Astrocyte of the spinal cord (primary cell): ENCODE measurements at regions not wholly inside any gene's neighbourhood (a gene's known extent, or its start where the extent isn't known, plus 50 kb on each side); places are given as distances from the start of the nearest gene placed in this dataset.
A peak's percentile ranks its signal among the peaks of the same experiment; 100 is the strongest.

ENCODE experiments used
- DNase-seq: peaks from one replicate; pipeline ENCODE4 v3.0.0; 2011; ENCODE audit warnings: low read depth, low spot score
- H3K4me3 ChIP-seq: 2 replicates; pipeline ENCODE4 v1.5.1; 2011; ENCODE audit warnings: low read depth, mild to moderate bottlenecking, low read length, moderate library complexity
- in situ Hi-C: cut with HindIII; loops from 2 replicates; pipeline ENCODE4 v1.10.0; 2017; ENCODE audit warnings: low sequenced_read_pairs
- TF ChIP-seq, protein P1 (sequence below): IDR thresholded peaks from 2 replicates; pipeline ENCODE4 v1.5.1; 2012; ENCODE audit warnings: low read depth, mild to moderate bottlenecking, low read length, inconsistent platforms

DNA sequence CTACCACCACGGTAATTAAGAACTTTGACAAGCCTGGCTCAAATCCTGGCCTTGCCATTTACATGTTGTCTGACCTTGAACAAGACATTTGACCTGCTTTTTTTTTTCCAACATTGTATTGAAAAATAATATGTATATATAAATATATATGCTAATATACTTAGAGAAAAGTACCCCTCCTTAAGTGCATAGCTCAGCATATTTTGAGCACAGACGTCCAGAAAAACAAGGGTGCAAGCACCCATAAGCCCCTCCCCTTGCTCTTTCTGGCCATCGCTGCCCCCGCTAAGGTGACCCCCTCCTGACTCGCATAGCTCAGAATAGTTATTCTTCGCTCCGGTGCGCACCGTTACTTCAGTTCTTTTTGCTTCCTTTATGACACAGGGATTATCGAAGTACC, 742.0 kb upstream of the FRG1 start:
- DNase-seq = no peak
- in situ Hi-C loops = no loop called here
- H3K4me3 ChIP-seq = no peak overlapping the region
- TF ChIP-seq, protein P1, sequence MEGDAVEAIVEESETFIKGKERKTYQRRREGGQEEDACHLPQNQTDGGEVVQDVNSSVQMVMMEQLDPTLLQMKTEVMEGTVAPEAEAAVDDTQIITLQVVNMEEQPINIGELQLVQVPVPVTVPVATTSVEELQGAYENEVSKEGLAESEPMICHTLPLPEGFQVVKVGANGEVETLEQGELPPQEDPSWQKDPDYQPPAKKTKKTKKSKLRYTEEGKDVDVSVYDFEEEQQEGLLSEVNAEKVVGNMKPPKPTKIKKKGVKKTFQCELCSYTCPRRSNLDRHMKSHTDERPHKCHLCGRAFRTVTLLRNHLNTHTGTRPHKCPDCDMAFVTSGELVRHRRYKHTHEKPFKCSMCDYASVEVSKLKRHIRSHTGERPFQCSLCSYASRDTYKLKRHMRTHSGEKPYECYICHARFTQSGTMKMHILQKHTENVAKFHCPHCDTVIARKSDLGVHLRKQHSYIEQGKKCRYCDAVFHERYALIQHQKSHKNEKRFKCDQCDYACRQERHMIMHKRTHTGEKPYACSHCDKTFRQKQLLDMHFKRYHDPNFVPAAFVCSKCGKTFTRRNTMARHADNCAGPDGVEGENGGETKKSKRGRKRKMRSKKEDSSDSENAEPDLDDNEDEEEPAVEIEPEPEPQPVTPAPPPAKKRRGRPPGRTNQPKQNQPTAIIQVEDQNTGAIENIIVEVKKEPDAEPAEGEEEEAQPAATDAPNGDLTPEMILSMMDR = no peak

DNA sequence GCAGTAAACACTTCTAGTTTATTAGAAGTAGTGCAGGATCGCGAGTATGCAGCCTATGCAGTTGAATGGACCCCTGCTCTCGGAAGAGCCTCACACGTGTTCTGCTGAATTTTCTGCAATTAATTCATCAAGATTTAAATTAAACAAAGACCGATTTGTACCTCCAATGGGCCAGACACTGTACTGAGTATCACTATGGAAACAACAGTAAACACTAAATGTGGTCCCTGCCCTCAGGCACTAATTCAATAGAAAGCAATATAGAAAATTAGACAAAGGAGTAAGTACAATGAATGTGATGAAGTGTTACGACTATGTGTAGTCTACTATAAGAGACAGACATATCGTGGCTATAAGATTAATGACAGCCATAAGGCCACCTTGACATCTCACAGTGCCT, 740.3 kb upstream of the FRG1 start:
- H3K4me3 ChIP-seq = no peak overlapping the region
- in situ Hi-C loops = no loop called here
- DNase-seq = no peak
- TF ChIP-seq, protein P1 = no peak

DNA sequence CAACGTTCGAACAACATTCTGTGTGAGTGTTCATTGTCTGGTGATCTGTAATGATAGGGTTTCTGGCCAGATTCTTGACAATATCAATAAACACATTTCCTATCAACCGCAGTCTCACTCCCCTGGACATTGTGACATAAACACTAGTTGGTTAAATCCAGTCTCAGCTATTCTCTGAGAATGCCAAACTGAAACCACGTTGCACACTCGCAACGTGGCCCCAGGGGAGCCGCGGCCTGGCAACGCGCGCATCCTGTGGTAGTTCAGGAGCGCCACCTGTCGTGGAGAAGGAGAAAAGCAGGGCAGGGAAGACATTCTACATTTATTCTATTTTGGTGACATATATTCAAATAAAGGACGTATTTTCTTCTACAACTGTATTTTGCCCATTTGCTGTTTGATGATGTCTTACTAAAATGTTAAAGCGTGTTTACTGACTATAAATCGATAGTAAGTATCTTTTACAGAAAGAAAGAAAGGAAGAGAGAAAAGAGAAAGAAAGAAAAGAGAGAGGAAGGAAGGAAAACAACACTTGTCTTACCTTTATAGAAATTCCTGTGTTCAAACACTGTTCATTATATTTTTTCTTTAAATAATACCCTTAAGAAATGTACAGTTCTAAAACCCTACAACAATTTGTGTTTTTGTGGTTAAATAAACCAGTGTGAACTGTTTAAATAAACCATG, 738.3 kb upstream of the FRG1 start:
- DNase-seq = peak; percentile 63
- TF ChIP-seq, protein P1 = peak; percentile 78
- no peak overlapping the region for H3K4me3 ChIP-seq
- in situ Hi-C loops = no loop called here

DNA sequence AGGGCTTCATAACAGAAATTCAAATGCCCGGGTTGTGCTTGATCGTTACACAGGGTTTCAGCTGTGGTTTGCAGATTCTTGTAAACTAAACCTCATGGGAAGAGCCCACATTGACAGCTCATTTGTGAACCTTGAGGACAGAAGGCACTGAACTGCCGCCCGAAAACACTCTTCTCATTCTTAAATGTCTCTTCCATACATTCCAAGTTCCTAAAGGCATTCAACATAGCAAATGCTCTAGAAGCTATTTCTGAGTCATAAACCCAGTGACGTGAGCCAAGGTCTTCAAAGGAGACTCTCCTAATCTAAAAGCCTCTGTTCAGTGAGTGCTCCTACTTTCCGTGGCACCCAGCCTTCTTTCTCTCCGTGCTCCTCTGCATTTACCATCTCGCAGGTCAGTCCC, 737.8 kb upstream of the FRG1 start:
- in situ Hi-C loops = no loop called here
- H3K4me3 ChIP-seq = no peak overlapping the region
- TF ChIP-seq, protein P1 = no peak
- DNase-seq = peak; percentile 33

DNA sequence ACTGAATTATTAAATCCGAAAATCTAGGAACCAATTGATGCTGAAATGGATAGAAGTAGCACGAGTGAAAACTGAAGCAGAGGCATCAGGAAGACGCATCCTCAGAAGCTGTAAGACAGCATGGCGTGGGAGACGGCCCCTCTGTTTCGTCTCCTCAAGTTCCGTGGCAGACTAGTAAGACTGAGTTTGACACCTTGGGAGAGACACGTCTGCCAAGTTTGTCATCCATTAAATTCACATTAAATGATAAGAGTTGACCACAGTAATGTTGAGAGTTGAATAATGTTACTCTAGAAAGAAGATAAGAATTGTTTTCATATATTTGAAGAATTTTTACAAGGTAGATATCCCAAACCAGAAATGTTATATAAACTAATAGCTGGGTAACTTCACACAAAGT, 736.1 kb upstream of the FRG1 start:
- TF ChIP-seq, protein P1 = no peak
- no peak for DNase-seq
- no peak overlapping the region for H3K4me3 ChIP-seq
- in situ Hi-C loops = no loop called here

DNA sequence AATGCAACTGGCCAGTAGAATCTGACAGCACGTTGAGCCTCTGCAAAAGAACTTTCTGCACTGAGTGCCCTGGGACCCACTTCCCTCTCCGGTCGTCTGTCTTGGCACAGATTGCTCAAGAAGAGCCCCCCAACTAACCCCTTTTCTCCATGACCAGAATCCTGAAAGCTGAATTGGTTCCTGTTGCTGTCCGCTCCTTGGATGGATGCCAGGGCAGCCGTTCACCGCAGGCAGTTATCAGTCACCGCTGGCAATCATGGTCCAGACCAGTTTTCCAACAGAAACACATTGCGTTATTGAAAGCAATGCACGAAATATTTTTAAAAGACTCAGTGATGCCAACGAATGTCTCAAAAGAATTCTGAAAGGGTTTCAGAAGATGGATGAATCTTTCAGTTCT, 733.7 kb upstream of the FRG1 start:
- in situ Hi-C loops = no loop called here
- TF ChIP-seq, protein P1 = no peak
- no peak overlapping the region for H3K4me3 ChIP-seq
- DNase-seq = no peak

DNA sequence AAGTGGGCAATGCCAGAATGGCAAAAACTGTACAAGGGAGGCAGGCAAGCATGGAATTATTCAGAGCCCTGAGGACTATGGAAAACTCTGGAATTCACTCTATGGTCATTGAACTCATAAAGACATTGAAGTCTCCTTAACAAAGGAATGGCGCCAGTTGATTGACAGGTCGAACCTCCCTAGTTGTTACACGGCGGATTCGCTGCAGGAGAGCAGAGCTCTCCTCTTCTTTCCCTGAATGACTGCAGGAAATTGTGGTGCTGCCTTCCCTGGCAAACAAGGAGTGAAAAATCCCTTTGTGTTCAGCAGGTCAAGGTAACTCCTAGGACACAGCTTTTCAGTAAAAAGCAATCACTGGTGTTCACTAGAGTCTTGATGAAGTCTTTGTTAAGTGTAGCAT, 732.8 kb upstream of the FRG1 start:
- in situ Hi-C loops = no loop called here

More for the DNA sequence above, 732.8 kb upstream of the FRG1 start:
- DNase-seq = no peak
- no peak overlapping the region for H3K4me3 ChIP-seq
- TF ChIP-seq, protein P1 = no peak
